ENCODE measurements at regions not wholly inside any gene's neighbourhood (a gene's known extent, or its start where the extent isn't known, plus 50 kb on each side); places are given as distances from the start of the nearest gene placed in this dataset.

- H3K79me1 ChIP-seq (ENCODE audit: low read depth, low read length): no peaks in the 10 kb centered on the region
- H3K4me1 ChIP-seq (replicated peaks in 1 of 4; ENCODE audit: control insufficient read depth in 3 of 4, insufficient read depth in 4 of 4, low read length in 3 of 4): no peaks in the 10 kb centered on the region
- no peak overlapping the region for H3K9ac ChIP-seq (replicated peaks in 1 of 4; ENCODE audit: extremely low read depth in 1 of 4, low read depth in 3 of 4, low read length in 3 of 4)
- H3K23ac ChIP-seq (ENCODE audit: insufficient read length): no peak overlapping the region
- H3K27ac ChIP-seq (ENCODE audit: low read depth, low read length): no peak overlapping the region
- FAIRE-seq: no peak
- no peak overlapping the region for H3K18ac ChIP-seq (ENCODE audit: extremely low read depth, low read length)
- no peak overlapping the region for H4K91ac ChIP-seq (replicated peaks; ENCODE audit: insufficient read length, low read length)
- H3K79me2 ChIP-seq (ENCODE audit: control insufficient read depth in 1 of 2, insufficient read depth in 2 of 2, low read length in 2 of 2): no peaks in the 10 kb centered on the region
- no peak overlapping the region for H2BK12ac ChIP-seq (ENCODE audit: low read depth, low read length)
- no peak overlapping the region for H2AFZ ChIP-seq (ENCODE audit: low read length)
- no peak overlapping the region for H2BK20ac ChIP-seq (ENCODE audit: low read length)
- H4K20me1 ChIP-seq (replicated peaks in 1 of 2; ENCODE audit: control insufficient read depth in 1 of 2, insufficient read depth in 2 of 2, low read length in 2 of 2): no peaks in the 10 kb centered on the region
- no peak overlapping the region for H3K4me2 ChIP-seq (ENCODE audit: insufficient read depth in 1 of 2, low read depth in 2 of 2, low read length in 2 of 2)
- H4K8ac ChIP-seq (ENCODE audit: extremely low read depth, insufficient read depth, low read length): no peak overlapping the region
- no peaks in the 10 kb centered on the region for H3K27me3 ChIP-seq (replicated peaks in 1 of 4; ENCODE audit: control insufficient read depth in 3 of 4, extremely low read depth in 1 of 4, insufficient read depth in 3 of 4, low read length in 3 of 4)
- CTCF ChIA-PET (ENCODE audit: partially characterized antibody): interaction anchor here (0.6 kb wide), 1 partner anchor 9 kb away, joined by 3 read pairs; no protein-coding TSS in a partner anchor
- H3K14ac ChIP-seq (ENCODE audit: insufficient read length): no peak overlapping the region
- H3K36me3 ChIP-seq (ENCODE audit: control insufficient read depth in 2 of 4, insufficient read depth in 4 of 4, low read length in 3 of 4): no peaks in the 10 kb centered on the region
- TF ChIP-seq MAFK (IDR thresholded peaks at IDR 0.05; ENCODE audit: low read depth, low read length) (no peak), FOSL1 (IDR thresholded peaks at IDR 0.05; ENCODE audit: insufficient read depth, low read depth, low read length) (no peak)
- H2BK15ac ChIP-seq (ENCODE audit: low read length): no peak overlapping the region
- no peak overlapping the region for H2BK5ac ChIP-seq (ENCODE audit: low read depth, low read length)
- no peaks in the 10 kb centered on the region for H3K23me2 ChIP-seq (ENCODE audit: low read depth, low read length)
- no peak overlapping the region for H4K5ac ChIP-seq (ENCODE audit: insufficient read length, low read depth, low read length)
- H3K56ac ChIP-seq (replicated peaks; ENCODE audit: insufficient read length, low read depth, low read length): no peak overlapping the region
- no peak for DNase-seq (ENCODE audit: low read depth in 1 of 2, low spot score in 2 of 2)
- no peak overlapping the region for H2AK5ac ChIP-seq (ENCODE audit: low read depth, low read length)
- no peak overlapping the region for H3K4me3 ChIP-seq (ENCODE audit: extremely low read depth in 1 of 4, insufficient read depth in 2 of 4, low read depth in 3 of 4, low read length in 4 of 4)
- H3K4ac ChIP-seq (replicated peaks; ENCODE audit: insufficient read length, low read depth, low read length): no peak overlapping the region
- H2BK120ac ChIP-seq (replicated peaks; ENCODE audit: low read depth, low read length): no peak overlapping the region
- POLR2A ChIA-PET (ENCODE audit: partially characterized antibody): no interaction called here
- H3K9me3 ChIP-seq (ENCODE audit: insufficient read depth in 2 of 2, low read depth in 1 of 2, low read length in 1 of 2): no peaks in the 10 kb centered on the region
These were observed 297.5 kb upstream of the COX7C start for GRCh38 chr5:86320266-86320665.

Measured in H1 (cell line).